Hippocampal formation (tissue), 2 donors: ENCODE measurements at regions not wholly inside any gene's neighbourhood (a gene's known extent, or its start where the extent isn't known, plus 50 kb on each side); places are given as distances from the start of the nearest gene placed in this dataset.

Experiments used
- DNase-seq, 2 donors: peaks; one replicate each; lab custom pipeline; 2025; lab: John Stamatoyannopoulos, UW

GRCh38 chr10:44198096-44198779 is 186.7 kb downstream of the CXCL12 start:
- DNase-seq, result no peak

- DNase-seq, result no peak
Observed at GRCh38 chr10:44197646-44198045, 187.3 kb downstream of the CXCL12 start.

GRCh38 chr10:44196336-44196735 is 188.6 kb downstream of the CXCL12 start:
- no peak for DNase-seq

GRCh38 chr10:44196008-44196320 is 188.9 kb downstream of the CXCL12 start:
- no peak for DNase-seq

- DNase-seq, result no peak
Observed at GRCh38 chr10:44195112-44196007, 189.5 kb downstream of the CXCL12 start.

- no peak for DNase-seq
Observed at GRCh38 chr10:44194435-44194834, 190.5 kb downstream of the CXCL12 start.

GRCh38 chr10:44193567-44194220 is 191.2 kb downstream of the CXCL12 start:
- DNase-seq, result no peak

- no peak for DNase-seq
Observed at GRCh38 chr10:44193166-44193565, 191.7 kb downstream of the CXCL12 start.

GRCh38 chr10:44192435-44192834 is 192.5 kb downstream of the CXCL12 start:
- DNase-seq, result no peak

- DNase-seq, result no peak
Observed at GRCh38 chr10:44190541-44190940, 194.4 kb downstream of the CXCL12 start.

- DNase-seq, result no peak
Observed at GRCh38 chr10:44186821-44187220, 198.1 kb downstream of the CXCL12 start.

GRCh38 chr10:44186150-44186549 is 198.7 kb downstream of the CXCL12 start:
- no peak for DNase-seq

GRCh38 chr10:44185315-44185666 is 199.6 kb downstream of the CXCL12 start:
- DNase-seq, result no peak

GRCh38 chr10:44184633-44185314 is 200.1 kb downstream of the CXCL12 start:
- no peak for DNase-seq

- DNase-seq, result no peak
Observed at GRCh38 chr10:44183667-44184632, 200.9 kb downstream of the CXCL12 start.

- DNase-seq, result no peak
Observed at GRCh38 chr10:44182909-44183308, 202.0 kb downstream of the CXCL12 start.

GRCh38 chr10:44180321-44181168 is 204.4 kb downstream of the CXCL12 start:
- peak in 1 of 2 donors; percentile 8 for DNase-seq

GRCh38 chr10:44178856-44179255 is 206.0 kb downstream of the CXCL12 start:
- no peak for DNase-seq

GRCh38 chr10:44178281-44178680 is 206.6 kb downstream of the CXCL12 start:
- DNase-seq, result no peak

GRCh38 chr10:44177610-44178009 is 207.3 kb downstream of the CXCL12 start:
- DNase-seq, result no peak
